GM12878 (cell line): ENCODE measurements at regions not wholly inside any gene's neighbourhood (a gene's known extent, or its start where the extent isn't known, plus 50 kb on each side); places are given as distances from the start of the nearest gene placed in this dataset.

Source experiments
- ATAC-seq: fragments of 200-7000 bp; cut with Tn5 transposase; 3 replicates; pipeline ENCODE4 v1.9.1; 2020; ENCODE audit warnings: mild to moderate bottlenecking, moderate library complexity
- BruUV-seq: library from RNA; stranded (reverse); fragments of 400-500 nt; replicated peaks from 2 replicates; lab custom pipeline; 2021; lab: Mats Ljungman, UMichigan
- CTCF ChIA-PET: fragments of 300-600 bp; sonication (Branson Sonifier 250); formaldehyde crosslinking; extraction: SDS; loops from one replicate; lab custom pipeline; 2021; ENCODE audit warnings: inconsistent platforms; lab: Yijun Ruan, JAX
- POLR2A ChIA-PET: fragments of 350-600 bp; formaldehyde crosslinking; extraction: SDS; loops from one replicate; lab custom pipeline; 2021; ENCODE audit warnings: inconsistent platforms; lab: Charles Lee
- RAD21 ChIA-PET: fragments of 300-600 bp; sonication (Branson Sonifier 250); formaldehyde crosslinking; loops from one replicate; lab custom pipeline; 2023; ENCODE audit warnings: antibody characterized with exemption; ENCODE audit not compliant: unreplicated experiment; lab: Charles Lee
- SMC1A ChIA-PET: fragments of 300-600 bp; sonication (Branson Sonifier 250); formaldehyde crosslinking; loops from one replicate; lab custom pipeline; 2023; ENCODE audit not compliant: unreplicated experiment, uncharacterized antibody; lab: Charles Lee
- DNase-seq: peaks from one replicate; pipeline ENCODE4 v3.0.0-alpha.2; 2011; ENCODE audit warnings: low read depth, low spot score
- FAIRE-seq: peaks from 3 replicates; lab custom pipeline; 2011; peaks lifted over from hg19 to GRCh38; lab: Jason Lieb, UNC
- H2AFZ ChIP-seq: 2 replicates; pipeline ENCODE4 v1.6.0; 2011; ENCODE audit warnings: low read depth, low read length, control low read depth; ENCODE audit not compliant: control insufficient read depth
- H3K27ac ChIP-seq: 2 replicates; pipeline ENCODE4 v1.5.1; 2011; ENCODE audit warnings: control low read depth; ENCODE audit not compliant: control insufficient read depth, insufficient read depth
- H3K27me3 ChIP-seq, 2 experiments: replicated peaks in 1 of 2; 2 replicates each; pipeline versions ENCODE4 v1.6.0 to v1.6.1; 2011; ENCODE audit warnings: low read length in 1 of 2; ENCODE audit not compliant: control insufficient read depth in 2 of 2, insufficient read depth in 2 of 2
- H3K36me3 ChIP-seq, 2 experiments: 2 replicates each; pipeline ENCODE4 v1.5.1; 2011; ENCODE audit warnings: low read length in 1 of 2; ENCODE audit not compliant: control insufficient read depth in 2 of 2, insufficient read depth in 2 of 2
- H3K4me1 ChIP-seq: 2 replicates; pipeline ENCODE4 v1.6.1; 2011; ENCODE audit warnings: mild to moderate bottlenecking, low read length, moderate library complexity, mixed read lengths; ENCODE audit not compliant: control insufficient read depth, insufficient read depth
- H3K4me2 ChIP-seq: 2 replicates; pipeline ENCODE4 v1.6.0; 2011; ENCODE audit warnings: control low read depth; ENCODE audit not compliant: control insufficient read depth, insufficient read depth
- H3K4me3 ChIP-seq: fragments of 200-600 bp; sonication (generic); 2 replicates; pipeline ENCODE4 v1.5.1; 2016
- H3K79me2 ChIP-seq: 2 replicates; pipeline ENCODE4 v1.6.0; 2011; ENCODE audit warnings: low read length; ENCODE audit not compliant: control insufficient read depth, insufficient read depth
- H3K9ac ChIP-seq: 2 replicates; pipeline ENCODE4 v1.8.0; 2011; ENCODE audit warnings: low read length, control low read depth, mixed read lengths; ENCODE audit not compliant: control insufficient read depth, insufficient read depth
- H3K9me3 ChIP-seq: replicated peaks from 3 replicates; pipeline ENCODE4 v1.5.1; 2011; ENCODE audit warnings: mild to moderate bottlenecking, low read length; ENCODE audit not compliant: control insufficient read depth, insufficient read depth
- H4K20me1 ChIP-seq: 2 replicates; pipeline ENCODE4 v1.6.0; 2011; ENCODE audit not compliant: control insufficient read depth, insufficient read depth
- BRCA1 ChIP-seq: IDR thresholded peaks from 2 replicates; pipeline ENCODE4 v1.6.1; 2011; ENCODE audit warnings: low read depth, low read length, improper control_type of control experiment
- CBX5 ChIP-seq: sonication (generic); IDR thresholded peaks from 2 replicates; pipeline ENCODE4 v1.6.1; 2016; ENCODE audit warnings: low read depth, moderate library complexity, mild to moderate bottlenecking, inconsistent platforms
- ESRRA ChIP-seq: IDR thresholded peaks from 2 replicates; pipeline ENCODE4 v1.6.1; 2012; ENCODE audit warnings: mild to moderate bottlenecking, low read length, improper control_type of control experiment
- RFX5 ChIP-seq: IDR thresholded peaks from 2 replicates; pipeline ENCODE4 v1.6.1; 2011; ENCODE audit warnings: low read depth, low read length, improper control_type of control experiment
- RUNX3 ChIP-seq: IDR thresholded peaks from 2 replicates; pipeline ENCODE4 v1.6.1; 2012; ENCODE audit warnings: low read length, inconsistent platforms
- SIX5 ChIP-seq: IDR thresholded peaks from 2 replicates; pipeline ENCODE4 v1.6.1; 2011; ENCODE audit warnings: mild to moderate bottlenecking, low read depth, low read length, moderate library complexity; ENCODE audit not compliant: severe bottlenecking
- TARDBP ChIP-seq: IDR thresholded peaks from 2 replicates; pipeline ENCODE4 v1.6.1; 2016; ENCODE audit warnings: borderline replicate concordance
- YY1 ChIP-seq: IDR thresholded peaks from 2 replicates; pipeline ENCODE4 v1.6.1; 2011; ENCODE audit warnings: low read depth, mild to moderate bottlenecking, low read length
- ZBTB11 ChIP-seq: fragments of 450-650 bp; formaldehyde crosslinking; IDR thresholded peaks from 2 replicates; pipeline ENCODE4 v1.5.0; 2022; ENCODE audit warnings: mild to moderate bottlenecking, missing genetic modification characterization
- ZNF592 ChIP-seq: fragments of 450-650 bp; IDR thresholded peaks from 2 replicates; pipeline ENCODE4 v1.6.1; 2017; ENCODE audit warnings: mild to moderate bottlenecking, moderate library complexity
- WGBS: methylation state at CpG from one replicate; pipeline ENCODE4 v1.1.6; 2016; ENCODE audit warnings: low lambda C conversion rate; ENCODE audit not compliant: insufficient replicate concordance, insufficient coverage; ENCODE audit errors: missing lambda C conversion rate; 5-methylcytosine and 5-hydroxymethylcytosine counted together
- in situ Hi-C: fragments of 300-500 bp; cut with MboI; formaldehyde crosslinking; loops from 9 replicates; pipeline ENCODE4 v1.14.3; 2018; ENCODE audit warnings: mixed read lengths
- intact Hi-C: fragments of 100-400 bp; cut with micrococcal nuclease; formaldehyde crosslinking; loops from one replicate; pipeline ENCODE4 v1.14.2; 2022; ENCODE audit not compliant: unreplicated experiment
- TF ChIP-seq, protein P1 (sequence below): IDR thresholded peaks from 2 replicates; pipeline ENCODE4 v1.6.1; 2012; ENCODE audit warnings: low read length, inconsistent platforms
- TF ChIP-seq, protein P2 (sequence below): fragments of 450-650 bp; IDR thresholded peaks from 2 replicates; pipeline ENCODE4 v1.6.1; 2018; ENCODE audit warnings: borderline replicate concordance, mild to moderate bottlenecking; ENCODE audit not compliant: partially characterized antibody

DNA sequence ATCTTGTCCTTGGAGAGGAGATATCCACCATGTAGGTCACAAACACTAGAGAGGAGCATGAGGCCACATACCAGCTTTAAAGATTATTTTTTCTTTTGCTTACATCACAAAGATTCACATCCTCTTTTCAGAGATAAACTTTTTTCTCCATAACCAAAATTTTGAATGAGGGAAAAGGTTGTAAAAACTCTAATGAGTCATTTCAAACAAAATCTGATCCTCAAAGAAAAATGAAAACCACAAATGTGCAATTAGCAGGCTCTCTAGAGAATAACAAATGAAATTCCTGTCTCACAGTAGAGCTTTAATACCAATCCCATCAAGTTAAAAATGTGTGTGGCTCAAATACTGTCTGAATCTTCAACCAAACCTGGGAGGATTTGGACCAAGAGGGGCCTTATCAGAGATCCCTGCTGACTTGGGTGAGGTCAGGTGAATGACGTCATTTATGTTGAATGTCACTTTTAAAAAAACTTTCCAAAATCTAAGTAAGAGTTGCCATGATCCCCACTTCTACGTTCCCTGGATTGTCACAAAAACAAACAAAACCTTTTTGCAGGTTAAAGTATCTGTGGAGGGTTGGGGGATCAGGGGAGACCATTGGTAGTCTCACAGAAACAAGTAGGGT, 261.5 kb upstream of the NPSR1 start:
- no TSS peak for BruUV-seq
- CTCF ChIA-PET = interaction anchor here (1.3 kb wide), 1 partner anchor 76 kb away, joined by 6 read pairs; no protein-coding TSS in a partner anchor
- Histone ChIP-seq H2AFZ (no peak overlapping the region), H3K79me2 (no peaks in the 10 kb centered on the region), H3K4me3 (no peak overlapping the region), H3K27me3 (no peaks in the 10 kb centered on the region), H3K4me1 (no peaks in the 10 kb centered on the region), H3K36me3 (no peaks in the 10 kb centered on the region), H3K9me3 (no peaks in the 10 kb centered on the region; the same call in 2 of the 3 replicates), H4K20me1 (no peaks in the 10 kb centered on the region), H3K9ac (no peak overlapping the region), H3K4me2 (no peak overlapping the region), H3K27ac (no peak overlapping the region)
- intact Hi-C loops (no loop called here), in situ Hi-C loops (no loop called here)
- SMC1A ChIA-PET = interaction anchor here (0.8 kb wide), 1 partner anchor 12 kb away, joined by 3 read pairs; no protein-coding TSS in a partner anchor
- RAD21 ChIA-PET = interaction anchor here (1.2 kb wide), 1 partner anchor 640 kb away, joined by 3 read pairs; no protein-coding TSS in a partner anchor
- FAIRE-seq (no peak), ATAC-seq (peak; percentile 84), DNase-seq (no peak)
- 41% methylated on average over 2 of the region's 2 CpGs for WGBS
- POLR2A ChIA-PET = no interaction called here
- TF ChIP-seq TARDBP (no peak), ESRRA (no peak), ZNF592 (no peak), SIX5 (no peak), BRCA1 (no peak), CBX5 (no peak), ZBTB11 (CRISPR knock-in tag) (no peak), YY1 (no peak), RFX5 (no peak), RUNX3 (peak; percentile 61; the same call in 1 of the 2 replicates)
- TF ChIP-seq, protein P1, sequence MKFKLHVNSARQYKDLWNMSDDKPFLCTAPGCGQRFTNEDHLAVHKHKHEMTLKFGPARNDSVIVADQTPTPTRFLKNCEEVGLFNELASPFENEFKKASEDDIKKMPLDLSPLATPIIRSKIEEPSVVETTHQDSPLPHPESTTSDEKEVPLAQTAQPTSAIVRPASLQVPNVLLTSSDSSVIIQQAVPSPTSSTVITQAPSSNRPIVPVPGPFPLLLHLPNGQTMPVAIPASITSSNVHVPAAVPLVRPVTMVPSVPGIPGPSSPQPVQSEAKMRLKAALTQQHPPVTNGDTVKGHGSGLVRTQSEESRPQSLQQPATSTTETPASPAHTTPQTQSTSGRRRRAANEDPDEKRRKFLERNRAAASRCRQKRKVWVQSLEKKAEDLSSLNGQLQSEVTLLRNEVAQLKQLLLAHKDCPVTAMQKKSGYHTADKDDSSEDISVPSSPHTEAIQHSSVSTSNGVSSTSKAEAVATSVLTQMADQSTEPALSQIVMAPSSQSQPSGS = no peak; the same call in 1 of the 2 replicates
- TF ChIP-seq, protein P2, sequence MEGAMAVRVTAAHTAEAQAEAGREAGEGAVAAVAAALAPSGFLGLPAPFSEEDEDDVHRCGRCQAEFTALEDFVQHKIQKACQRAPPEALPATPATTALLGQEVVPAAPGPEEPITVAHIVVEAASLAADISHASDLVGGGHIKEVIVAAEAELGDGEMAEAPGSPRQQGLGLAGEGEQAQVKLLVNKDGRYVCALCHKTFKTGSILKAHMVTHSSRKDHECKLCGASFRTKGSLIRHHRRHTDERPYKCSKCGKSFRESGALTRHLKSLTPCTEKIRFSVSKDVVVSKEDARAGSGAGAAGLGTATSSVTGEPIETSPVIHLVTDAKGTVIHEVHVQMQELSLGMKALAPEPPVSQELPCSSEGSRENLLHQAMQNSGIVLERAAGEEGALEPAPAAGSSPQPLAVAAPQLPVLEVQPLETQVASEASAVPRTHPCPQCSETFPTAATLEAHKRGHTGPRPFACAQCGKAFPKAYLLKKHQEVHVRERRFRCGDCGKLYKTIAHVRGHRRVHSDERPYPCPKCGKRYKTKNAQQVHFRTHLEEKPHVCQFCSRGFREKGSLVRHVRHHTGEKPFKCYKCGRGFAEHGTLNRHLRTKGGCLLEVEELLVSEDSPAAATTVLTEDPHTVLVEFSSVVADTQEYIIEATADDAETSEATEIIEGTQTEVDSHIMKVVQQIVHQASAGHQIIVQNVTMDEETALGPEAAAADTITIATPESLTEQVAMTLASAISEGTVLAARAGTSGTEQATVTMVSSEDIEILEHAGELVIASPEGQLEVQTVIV = no peak
